ENCODE measurements at regions not wholly inside any gene's neighbourhood (a gene's known extent, or its start where the extent isn't known, plus 50 kb on each side); places are given as distances from the start of the nearest gene placed in this dataset.

GRCh38 chr6:141164042-141164743 lies 968.5 kb upstream of the GJE1 start:
- Histone ChIP-seq H3K4me3 (no peak overlapping the region), H3K9me3 (no peaks in the 10 kb centered on the region), H3K27ac (no peak overlapping the region), H3K4me1 (peaks cover 0 to 5% (median 0%) of the 10 kb centered on the region in 3 donors), H3K36me3 (no peaks in the 10 kb centered on the region), H3K27me3 (no peaks in the 10 kb centered on the region)
- WGBS, 2 donors: 56 to 69% methylated on average over 4 of the region's 4 CpGs
- TF ChIP-seq POLR2A (IDR thresholded peaks at IDR 0.05): no peak
- no peak for TF ChIP-seq CTCF (IDR thresholded peaks at IDR 0.05)
- intact Hi-C loops (cut with DNase I): no loop called here
- DNase-seq: no peak

- Histone ChIP-seq H3K9me3 (no peaks in the 10 kb centered on the region), H3K36me3 (no peaks in the 10 kb centered on the region), H3K27ac (no peak overlapping the region), H3K4me3 (no peak overlapping the region), H3K4me1 (peaks cover 0 to 5% (median 0%) of the 10 kb centered on the region in 3 donors), H3K27me3 (no peaks in the 10 kb centered on the region)
- intact Hi-C loops (cut with DNase I): no loop called here
- TF ChIP-seq POLR2A (IDR thresholded peaks at IDR 0.05): no peak
- TF ChIP-seq CTCF (IDR thresholded peaks at IDR 0.05): no peak
- no peak for DNase-seq
These were observed 969.6 kb upstream of the GJE1 start for GRCh38 chr6:141163107-141163506.

GRCh38 chr6:141158740-141159139 lies 974.0 kb upstream of the GJE1 start:
- TF ChIP-seq POLR2A (IDR thresholded peaks at IDR 0.05) (no peak), CTCF (IDR thresholded peaks at IDR 0.05) (no peak)
- H3K4me3 ChIP-seq: no peak overlapping the region
- H3K27me3 ChIP-seq: no peaks in the 10 kb centered on the region
- H3K36me3 ChIP-seq: no peaks in the 10 kb centered on the region
- peaks cover 0 to 1% (median 0%) of the 10 kb centered on the region in 3 donors for H3K4me1 ChIP-seq
- no peaks in the 10 kb centered on the region for H3K9me3 ChIP-seq
- H3K27ac ChIP-seq: no peak overlapping the region
- intact Hi-C loops (cut with DNase I): no loop called here
- no peak for DNase-seq
- WGBS, 2 donors: 91 to 94% methylated on average over 1 of the region's 1 CpG

GRCh38 chr6:141153563-141153962 lies 979.2 kb upstream of the GJE1 start:
- Histone ChIP-seq H3K27me3 (no peaks in the 10 kb centered on the region), H3K36me3 (no peaks in the 10 kb centered on the region), H3K4me3 (no peak overlapping the region), H3K27ac (no peak overlapping the region), H3K4me1 (no peaks in the 10 kb centered on the region), H3K9me3 (no peaks in the 10 kb centered on the region)
- DNase-seq: no peak
- intact Hi-C loops (cut with DNase I): no loop called here
- WGBS, 2 donors: 48 to 58% methylated on average over 2 of the region's 2 CpGs
- TF ChIP-seq CTCF (IDR thresholded peaks at IDR 0.05) (no peak), POLR2A (IDR thresholded peaks at IDR 0.05) (no peak)

- Histone ChIP-seq H3K27me3 (no peaks in the 10 kb centered on the region), H3K4me1 (no peaks in the 10 kb centered on the region), H3K27ac (no peak overlapping the region), H3K4me3 (no peak overlapping the region), H3K9me3 (no peaks in the 10 kb centered on the region), H3K36me3 (no peaks in the 10 kb centered on the region)
- DNase-seq: no peak
- intact Hi-C loops (cut with DNase I): no loop called here
- TF ChIP-seq CTCF (IDR thresholded peaks at IDR 0.05) (no peak), POLR2A (IDR thresholded peaks at IDR 0.05) (no peak)
- 48 to 67% methylated on average over 1 of the region's 1 CpG for WGBS, 2 donors
These were observed 979.8 kb upstream of the GJE1 start for GRCh38 chr6:141152951-141153350.
